Medulla oblongata (tissue), 1 donor: ENCODE measurements at regions not wholly inside any gene's neighbourhood (a gene's known extent, or its start where the extent isn't known, plus 50 kb on each side); places are given as distances from the start of the nearest gene placed in this dataset.
"Not testable (repeated sequence)": the region's sequence is repeated elsewhere in the genome, so short reads cannot be mapped to it uniquely, and the experiment has no call there.

Experiments
- DNase-seq: peaks from one replicate; pipeline ENCODE4 v3.0.0-alpha.2; 2015; ENCODE audit errors: extremely low spot score

DNA sequence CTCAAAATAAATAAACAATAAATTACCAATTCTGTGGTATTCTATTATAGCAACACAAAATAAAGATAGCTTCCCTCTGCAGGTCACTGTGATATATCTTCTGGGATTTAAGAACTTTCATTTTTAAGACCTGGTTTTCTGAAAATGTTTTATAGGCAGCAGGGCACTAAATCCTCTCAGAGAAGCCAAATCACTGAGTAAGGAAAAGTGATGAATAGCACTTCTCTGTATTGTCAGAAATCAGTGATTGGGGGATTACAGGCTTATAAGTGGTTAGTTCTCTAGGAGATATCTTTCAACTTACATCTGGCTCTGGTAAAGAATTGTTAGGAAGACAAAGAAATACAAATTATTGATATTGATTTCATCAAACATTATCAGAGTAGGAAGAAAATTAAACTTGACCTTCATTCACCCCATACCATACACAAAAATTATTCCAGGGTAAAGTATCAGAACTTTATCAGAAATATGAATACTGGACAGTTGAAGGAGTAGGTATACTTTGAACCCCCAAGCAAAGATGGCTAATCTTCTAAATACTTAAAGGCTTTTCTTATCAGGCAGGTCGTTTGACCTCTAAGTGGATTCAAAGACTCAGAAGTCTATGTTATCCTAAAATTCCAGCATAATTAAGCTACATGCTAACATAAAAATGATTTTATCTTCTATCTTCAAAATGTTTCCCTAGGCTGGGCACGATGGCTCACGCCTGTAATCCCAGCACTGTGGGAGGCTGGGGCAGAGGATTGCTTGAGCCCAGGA lies 81.6 kb upstream of the USP9X start:
- DNase-seq, result no peak

DNA sequence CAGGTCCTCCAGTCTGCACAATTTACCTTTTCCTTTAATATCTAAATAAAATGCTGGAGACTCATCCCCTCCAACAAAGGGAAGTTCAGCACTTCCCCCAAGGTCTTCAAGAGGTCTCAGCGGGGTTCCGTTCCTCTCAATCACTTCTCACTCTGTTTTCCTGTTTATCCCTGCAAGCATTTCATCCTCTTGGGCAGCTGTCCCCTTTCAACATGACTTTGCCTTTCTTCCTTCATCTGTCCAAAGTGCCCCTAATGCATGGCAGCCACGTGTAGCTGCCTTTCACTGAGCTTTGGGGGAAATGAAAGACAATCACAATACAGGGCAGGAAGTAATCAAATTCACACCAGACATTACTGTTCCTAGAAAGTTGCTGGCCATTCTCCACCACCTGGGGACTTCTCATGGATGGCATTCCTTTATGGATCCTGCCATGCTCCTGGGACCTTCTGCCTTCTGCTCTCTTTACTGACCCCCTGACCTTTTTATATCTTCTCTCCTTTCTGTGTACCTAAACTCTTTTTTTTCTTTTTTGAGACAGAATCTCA lies 79.7 kb upstream of the USP9X start:
- DNase-seq, result peak; percentile 34

DNA sequence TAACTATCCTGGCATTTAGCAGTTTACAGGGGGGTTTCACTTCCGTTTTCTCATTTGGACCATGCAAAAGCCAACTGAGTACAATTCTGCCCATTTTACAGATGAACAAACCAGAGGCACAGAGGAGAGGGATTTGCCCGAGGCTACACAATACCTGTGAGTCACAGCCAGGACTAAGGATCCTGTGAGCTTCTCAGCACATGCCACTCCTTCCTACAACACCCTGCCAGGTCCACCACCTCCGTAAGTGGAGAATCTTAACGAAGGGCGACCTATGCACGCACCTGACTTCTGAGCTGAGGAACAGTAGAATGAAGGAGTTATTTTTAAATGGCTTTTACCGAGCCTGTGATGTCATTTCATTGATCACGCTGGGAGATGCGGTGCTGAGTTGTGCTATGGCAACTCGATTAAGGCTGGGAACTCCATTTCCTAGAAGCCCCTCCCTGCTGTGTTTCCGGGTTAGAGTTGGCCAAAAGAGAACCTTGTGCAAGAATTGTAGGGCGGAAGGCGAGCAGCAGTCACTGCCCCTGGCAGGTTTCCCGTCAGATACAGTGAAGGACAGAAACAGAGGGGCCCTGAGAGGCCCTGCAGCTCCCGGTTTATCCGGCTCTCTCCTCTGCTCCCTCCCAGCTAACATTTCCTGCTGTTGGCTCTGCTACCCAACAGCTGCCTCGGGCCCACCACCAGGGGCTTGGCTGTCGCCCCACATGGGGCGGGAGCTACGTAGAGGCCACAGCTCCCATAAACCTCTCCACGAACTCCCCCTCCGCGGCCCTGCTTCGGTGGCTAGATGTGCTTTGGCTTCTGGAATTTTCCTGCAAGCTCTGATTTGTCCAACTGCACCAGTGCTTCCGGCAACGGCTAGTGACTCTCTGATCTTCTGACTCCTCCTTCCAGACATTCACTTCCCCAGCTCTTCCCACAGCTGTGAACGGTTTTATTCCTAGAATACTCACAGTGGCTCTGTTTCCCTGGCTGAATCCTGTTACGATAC lies 75.1 kb upstream of the USP9X start:
- peak; percentile 75 for DNase-seq

DNA sequence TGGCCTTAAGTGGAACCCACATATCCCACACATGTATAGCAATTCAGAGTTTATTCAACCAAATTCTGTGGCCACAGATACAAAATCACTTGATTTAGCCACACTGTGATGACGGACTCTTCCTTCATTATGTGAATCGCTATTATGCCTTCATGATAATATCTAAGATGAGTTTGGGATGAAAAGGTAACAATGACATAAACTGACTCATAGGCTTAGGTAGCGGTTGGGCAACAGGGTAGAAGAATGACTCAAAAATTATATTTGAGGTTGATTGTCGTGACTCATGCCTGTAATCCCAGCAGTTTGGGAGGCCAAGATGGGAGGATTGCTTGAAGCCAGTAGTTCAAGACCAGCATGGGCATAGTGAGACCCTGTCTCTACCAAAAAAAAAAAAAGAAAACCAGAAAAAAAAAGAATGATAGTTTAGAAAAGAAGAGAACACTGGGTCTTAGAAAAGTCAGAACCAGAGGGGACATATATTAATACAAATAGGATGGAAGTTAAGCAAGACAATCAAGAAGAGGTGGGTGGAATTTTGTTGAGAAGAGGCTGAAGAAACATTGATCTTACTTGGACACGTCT lies 70.4 kb upstream of the USP9X start:
- DNase-seq, result no peak

DNA sequence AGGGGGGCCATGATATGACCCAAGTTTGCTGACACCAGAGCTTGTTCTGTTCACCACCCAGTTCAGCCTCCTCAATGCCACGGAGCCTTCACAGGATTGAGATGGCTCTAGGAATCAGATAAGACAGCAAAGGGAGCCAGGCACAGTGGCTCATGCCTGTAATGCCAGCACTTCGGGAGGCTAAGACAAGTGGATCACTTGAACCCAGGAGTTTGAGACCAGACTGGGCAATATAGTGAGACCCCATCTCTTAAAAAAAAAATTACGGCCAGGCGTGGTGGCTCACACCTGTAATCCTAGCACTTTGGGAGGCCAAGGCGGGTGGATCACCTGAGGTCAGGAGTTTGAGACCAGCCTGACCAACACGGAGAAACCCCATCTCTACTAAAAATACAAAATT lies 67.5 kb upstream of the USP9X start:
- not testable (repeated sequence) for DNase-seq

DNA sequence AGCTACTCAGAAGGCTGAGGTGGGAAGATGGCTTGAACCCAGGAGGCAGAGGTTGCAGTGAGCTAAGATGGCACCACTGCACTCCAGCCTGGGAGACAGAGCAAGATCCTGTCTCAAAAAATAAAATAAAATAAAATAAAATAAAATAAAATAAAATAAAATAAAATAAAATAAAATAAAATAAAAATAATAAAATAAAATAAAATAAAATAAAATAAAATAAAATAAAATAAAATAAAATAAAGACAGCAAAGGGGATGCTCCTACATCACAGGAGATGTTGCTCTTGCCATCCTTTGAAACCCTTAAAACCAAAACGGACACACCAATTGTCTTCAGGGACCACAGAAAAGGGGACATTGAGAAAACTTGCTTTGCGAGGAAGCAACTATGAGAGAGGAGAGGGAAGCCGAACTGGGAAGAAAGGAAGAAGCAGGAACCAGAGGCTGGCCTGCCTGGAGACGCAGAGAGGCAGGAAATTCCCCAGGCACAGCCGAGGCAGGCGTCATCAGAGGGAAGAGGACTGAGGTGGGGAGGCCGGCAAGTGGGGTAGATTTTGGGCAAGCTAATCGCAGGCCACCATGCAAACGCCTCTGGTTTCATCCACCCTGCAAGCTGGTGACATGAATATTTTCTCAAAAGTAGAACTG lies 66.7 kb upstream of the USP9X start:
- DNase-seq, result not testable (repeated sequence)

DNA sequence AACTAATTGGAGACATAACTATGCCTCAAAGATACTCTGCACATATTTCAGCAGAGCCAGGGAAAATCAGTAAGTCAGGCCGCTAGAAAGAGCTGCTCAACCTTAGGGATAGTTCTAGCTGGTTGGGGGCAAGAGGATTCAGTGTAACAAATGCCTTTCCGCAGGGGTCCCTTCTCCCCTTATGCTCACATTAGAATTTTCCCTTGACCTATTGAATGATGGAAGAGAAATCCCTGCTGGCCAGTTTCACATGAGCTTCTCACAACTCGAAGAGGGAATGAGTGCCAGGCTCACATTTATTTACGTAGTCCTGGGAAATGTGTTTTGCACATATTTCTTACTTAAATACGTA lies 66.2 kb upstream of the USP9X start:
- no peak for DNase-seq

DNA sequence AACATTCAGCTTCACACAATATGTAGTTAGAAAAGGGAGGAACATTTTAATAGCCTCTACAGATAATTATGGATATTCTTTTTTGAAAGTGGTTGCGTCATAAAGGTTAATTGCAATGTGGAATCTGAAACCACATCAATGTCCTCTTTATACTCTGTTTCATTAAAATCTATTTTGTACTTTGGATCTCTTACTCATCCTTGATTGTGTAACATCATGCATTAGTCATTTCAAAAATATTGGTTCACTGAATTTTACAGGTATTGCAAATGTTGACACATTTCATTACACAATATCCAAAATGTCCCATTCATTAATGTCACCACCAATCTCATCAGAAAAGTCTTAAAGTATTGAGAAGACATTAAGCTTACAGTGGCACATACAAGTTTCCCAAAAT lies 62.7 kb upstream of the USP9X start:
- DNase-seq, result no peak

DNA sequence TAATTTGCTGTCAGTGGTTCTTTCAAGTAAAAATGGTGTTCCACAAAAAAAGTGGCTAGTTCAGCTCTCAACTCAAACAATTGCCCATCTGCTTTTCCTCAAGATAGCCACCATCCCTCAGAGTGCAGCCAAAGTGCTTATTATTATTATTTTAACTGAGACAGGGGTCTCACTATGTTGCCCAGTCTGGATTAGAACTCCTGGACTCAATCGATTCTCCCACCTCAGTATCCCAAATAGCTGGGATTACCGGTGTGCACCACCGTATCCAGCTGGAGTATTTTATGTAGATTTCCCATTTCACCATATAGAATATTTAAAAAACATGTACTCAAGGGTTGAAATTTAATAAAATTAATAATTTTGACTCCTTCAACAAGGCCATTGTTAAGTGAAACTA lies 62.1 kb upstream of the USP9X start:
- DNase-seq, result no peak

DNA sequence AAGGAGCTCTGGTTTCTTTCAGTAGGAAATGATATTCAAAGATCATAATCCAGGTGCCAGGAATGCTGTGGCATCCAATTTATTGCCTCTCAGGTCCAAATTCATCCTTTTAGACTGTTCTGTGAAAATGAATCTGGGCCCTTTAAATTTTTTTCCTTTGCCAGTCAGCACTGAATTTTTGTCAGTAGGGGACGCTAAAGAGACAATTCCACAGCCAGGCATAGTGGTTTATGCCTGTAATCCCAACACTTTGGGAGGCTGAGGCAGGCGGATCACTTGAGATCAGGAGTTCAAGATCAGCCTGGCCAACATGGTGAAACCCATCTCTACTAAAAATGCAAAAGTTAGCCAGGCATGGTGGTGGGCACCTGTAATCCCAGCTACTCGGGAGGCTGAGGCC lies 60.9 kb upstream of the USP9X start:
- DNase-seq, result not testable (repeated sequence)

DNA sequence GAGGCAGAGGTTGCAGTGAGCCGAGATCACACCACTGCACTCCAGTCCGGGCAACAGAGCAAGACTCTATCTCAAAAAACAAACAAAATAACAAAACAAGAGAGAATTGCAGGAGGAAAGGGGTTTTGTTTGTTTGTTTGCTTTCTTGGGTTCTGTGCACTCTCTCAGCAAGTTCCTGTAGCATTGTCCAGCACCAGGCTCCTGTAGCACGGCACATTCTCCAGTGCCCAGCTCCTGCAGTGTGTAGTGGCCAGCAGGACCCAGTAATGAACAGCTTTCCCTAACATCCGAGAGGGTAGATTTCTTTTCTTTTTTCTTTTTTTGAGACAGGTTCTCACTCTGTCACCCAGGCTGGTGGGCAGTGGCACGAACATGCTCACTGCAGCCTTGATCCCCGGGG lies 60.5 kb upstream of the USP9X start:
- DNase-seq, result no peak

DNA sequence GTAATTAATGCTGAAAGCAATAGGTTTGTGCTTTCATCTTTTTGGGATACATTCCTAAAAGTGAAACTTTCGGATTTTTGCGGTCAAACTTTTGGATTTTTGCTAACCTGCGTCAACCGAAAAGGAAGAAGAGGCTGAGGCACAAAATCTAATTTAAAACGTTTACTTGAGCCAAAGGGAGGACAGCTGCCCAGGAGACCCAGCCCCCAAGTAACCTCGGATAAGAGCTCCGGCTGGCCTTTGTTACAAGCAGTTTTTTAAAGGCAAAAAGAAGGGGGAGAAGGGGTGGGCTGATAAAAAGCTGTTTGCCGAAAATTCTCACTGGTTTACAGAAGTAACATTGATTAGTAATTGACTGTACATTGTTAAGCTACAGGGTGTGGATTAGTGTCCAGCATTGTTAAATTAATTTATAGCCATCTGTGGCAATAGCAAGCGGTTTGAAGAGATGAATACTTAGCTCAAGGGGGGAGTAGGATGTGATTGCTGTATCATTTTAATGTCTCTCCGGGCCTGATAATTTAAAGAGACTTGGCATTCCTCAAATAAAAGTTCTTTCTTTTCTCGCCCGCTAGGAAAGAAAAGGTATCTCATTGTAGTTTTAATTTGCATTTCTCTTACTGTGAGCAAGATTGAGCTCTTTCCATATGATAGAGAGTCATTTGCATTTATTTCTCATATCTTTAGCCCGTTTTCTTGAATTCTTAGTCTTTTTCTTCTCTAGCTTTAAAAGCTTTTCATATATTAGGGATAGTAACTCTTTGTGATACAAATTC lies 59.1 kb upstream of the USP9X start:
- no peak for DNase-seq

DNA sequence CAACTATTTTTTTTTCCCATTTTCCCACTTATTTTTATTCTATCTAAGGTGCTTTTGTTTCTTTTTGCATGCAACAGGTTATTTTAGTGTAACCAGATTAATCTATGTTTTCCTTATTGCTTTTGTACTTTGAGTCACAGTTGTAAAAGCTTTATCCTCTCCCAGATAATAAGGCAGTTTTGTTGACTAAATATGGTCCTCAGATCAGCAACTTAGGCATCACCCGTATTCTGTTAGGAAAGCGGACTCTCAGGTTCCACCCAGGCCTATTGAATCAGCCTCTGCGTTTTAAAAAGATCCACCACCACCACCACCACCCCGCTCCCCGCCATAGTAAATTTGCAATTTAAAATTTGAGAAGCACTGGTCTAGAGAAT lies 58.6 kb upstream of the USP9X start:
- no peak for DNase-seq

DNA sequence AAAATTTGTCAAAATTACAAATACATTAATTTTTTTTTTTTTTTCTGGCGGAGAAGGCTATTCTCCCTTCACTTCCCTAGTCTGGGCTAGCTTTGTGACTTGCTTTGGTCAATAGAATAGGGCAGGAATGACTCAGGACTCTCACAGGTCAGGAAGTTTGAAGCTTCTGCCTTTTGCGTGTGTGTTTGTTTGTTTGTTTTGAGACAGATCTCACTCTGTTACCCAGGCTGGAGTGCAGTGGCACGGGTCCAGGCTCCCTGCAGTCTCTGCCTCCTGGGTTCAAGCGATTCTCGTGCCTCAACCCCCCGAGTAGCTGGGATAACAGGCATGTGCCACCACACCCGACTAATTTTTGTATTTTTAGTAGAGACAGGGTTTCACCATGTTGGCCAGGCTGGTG lies 55.9 kb upstream of the USP9X start:
- DNase-seq, result no peak

DNA sequence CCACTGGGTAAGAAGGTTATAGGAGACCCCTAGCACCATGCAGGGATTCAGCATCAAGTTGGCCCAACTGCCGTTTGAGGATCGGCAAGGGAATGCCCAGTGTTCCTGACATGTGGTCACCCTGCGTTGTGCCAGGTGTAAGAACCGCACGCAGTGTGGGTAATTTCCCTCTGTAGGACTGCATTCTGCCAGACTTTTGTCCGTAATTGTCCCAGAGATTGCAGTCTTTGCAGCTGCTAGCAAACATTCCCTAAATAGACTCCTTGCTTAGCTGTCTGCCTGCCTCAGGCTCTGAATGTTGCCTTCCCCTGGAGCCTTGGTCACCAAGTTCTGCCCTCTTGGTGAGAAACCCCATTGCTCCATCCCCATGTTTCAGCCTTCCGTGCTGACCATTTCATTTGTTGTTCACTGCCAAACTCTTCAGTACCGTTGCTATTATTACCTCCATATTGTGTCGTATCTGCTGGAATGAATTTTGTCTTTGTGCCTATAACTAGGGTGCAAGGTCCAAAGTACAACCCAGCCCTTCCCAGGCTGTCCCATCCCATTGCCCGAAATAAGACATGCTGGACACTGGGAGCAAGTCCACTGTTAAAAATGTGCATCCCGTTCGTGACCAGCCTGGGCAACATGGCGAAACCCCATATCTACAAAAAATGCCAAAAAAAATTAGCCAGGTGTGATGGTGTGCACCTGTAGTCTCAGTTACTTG lies 53.8 kb upstream of the USP9X start:
- no peak for DNase-seq

DNA sequence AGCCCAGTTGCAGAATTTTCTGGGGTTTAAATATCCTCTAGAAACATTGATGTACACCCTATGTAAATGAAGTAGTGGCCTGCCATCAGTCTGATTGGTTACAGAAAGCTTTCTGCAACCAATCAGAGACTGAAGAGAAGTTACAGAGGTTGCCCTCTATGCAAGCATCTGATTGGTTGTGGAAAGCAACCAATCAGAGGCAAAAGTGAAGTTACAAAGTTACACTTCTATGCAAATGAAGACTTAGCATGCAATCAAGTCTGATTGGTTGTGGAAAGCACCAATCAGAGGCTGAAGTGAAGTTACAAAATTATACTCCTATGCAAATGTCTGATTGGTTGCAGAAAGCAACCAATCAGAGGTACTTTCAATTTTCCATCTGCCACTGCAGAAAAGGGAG lies 51.9 kb upstream of the USP9X start:
- DNase-seq, result no peak

DNA sequence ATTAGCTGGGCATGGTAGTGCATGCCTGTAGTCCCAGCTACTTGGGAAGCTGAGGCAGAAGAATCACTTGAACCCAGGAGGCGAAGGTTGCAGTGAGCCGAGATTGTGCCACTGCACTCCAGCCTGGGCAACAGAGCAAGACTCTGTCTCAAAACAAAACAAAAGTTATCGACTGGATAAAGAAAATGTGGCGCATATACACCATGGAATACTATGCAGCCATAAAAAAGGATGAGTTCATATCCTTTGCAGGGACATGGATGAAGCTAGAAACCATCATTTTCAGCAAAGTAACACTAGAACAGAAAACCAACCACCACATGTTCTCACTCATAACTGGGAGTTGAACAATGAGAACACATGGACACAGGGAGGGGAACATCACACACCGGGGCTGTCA lies 50.3 kb upstream of the USP9X start:
- DNase-seq, result not testable (repeated sequence)
